ENCODE measurements at regions not wholly inside any gene's neighbourhood (a gene's known extent, or its start where the extent isn't known, plus 50 kb on each side); places are given as distances from the start of the nearest gene placed in this dataset.

DNA sequence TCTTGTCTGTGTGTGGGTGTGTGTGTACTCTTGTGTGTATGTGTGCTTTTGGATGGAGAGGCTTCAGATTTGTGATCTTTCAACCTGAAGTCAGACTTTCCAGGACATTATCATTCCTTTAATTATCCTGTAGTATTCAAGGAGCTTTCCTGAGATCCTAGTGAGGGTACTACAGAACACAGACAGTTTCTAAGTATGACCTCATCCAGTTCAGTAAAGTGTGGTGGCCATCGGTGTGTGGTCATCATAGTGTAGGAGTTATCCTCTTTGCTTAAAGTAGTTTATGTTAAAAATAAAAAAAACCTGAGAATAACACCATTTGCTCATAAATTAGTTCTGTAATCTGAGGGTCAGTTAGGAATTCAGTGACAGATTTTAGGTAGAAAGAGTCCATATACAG is 478.0 kb upstream of the ACTBL2 start:
- no peak overlapping the region for H3K4me2 ChIP-seq (ENCODE audit: low read depth, low read length)
- TF ChIP-seq EZH2phosphoT487 (IDR thresholded peaks at IDR 0.05; ENCODE audit: low read length): no peak
- no peaks in the 10 kb centered on the region for H3K79me2 ChIP-seq (ENCODE audit: low read length)
- no peaks in the 10 kb centered on the region for H3K27me3 ChIP-seq (replicated peaks; ENCODE audit: insufficient read depth, low read length)
- H4K20me1 ChIP-seq (ENCODE audit: insufficient read depth, low read length): no peaks in the 10 kb centered on the region
- H3K4me3 ChIP-seq (ENCODE audit: low read length): no peak overlapping the region
- no peaks in the 10 kb centered on the region for H3K4me1 ChIP-seq (ENCODE audit: low read length)
- H3F3A ChIP-seq (ENCODE audit: insufficient read depth, low read length): no peaks in the 10 kb centered on the region
- no peak overlapping the region for H3K27ac ChIP-seq (ENCODE audit: low read length)
- H2AFZ ChIP-seq (ENCODE audit: low read length): no peak overlapping the region
- H3K9ac ChIP-seq (ENCODE audit: low read length): no peak overlapping the region
- DNase-seq: no peak
- H3K36me3 ChIP-seq (replicated peaks; ENCODE audit: insufficient read depth, low read length): no peaks in the 10 kb centered on the region
- H3K9me2 ChIP-seq (replicated peaks; ENCODE audit: insufficient read depth, low read length): no peaks in the 10 kb centered on the region
- H3K9me3 ChIP-seq (replicated peaks; ENCODE audit: insufficient read depth, low read length): no peaks in the 10 kb centered on the region

DNA sequence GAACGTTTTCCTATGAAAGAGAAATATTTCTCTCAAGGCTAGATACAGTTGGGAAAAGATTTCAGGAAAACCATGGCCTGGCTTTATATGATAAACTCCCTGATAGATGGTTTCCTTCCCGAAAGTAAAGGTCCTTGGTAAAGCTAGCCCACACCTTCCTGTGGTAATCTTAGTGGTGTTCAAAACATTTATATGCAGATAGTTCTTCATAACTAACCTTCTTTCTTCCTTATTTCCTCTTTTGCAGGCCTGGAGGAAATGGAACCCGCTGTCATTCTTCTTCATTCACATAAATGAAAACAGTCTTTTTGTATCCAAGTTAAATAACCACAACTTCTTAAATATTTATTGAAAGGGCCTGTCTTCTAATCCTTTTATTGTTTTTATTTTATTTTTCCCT is 474.0 kb upstream of the ACTBL2 start:
- no peak overlapping the region for H3K4me3 ChIP-seq (ENCODE audit: low read length)
- DNase-seq: no peak
- H3K4me2 ChIP-seq (ENCODE audit: low read depth, low read length): no peak overlapping the region
- H3K9ac ChIP-seq (ENCODE audit: low read length): no peak overlapping the region
- no peak overlapping the region for H2AFZ ChIP-seq (ENCODE audit: low read length)
- H3K9me2 ChIP-seq (replicated peaks; ENCODE audit: insufficient read depth, low read length): no peaks in the 10 kb centered on the region
- H3K9me3 ChIP-seq (replicated peaks; ENCODE audit: insufficient read depth, low read length): no peaks in the 10 kb centered on the region
- H3K27me3 ChIP-seq (replicated peaks; ENCODE audit: insufficient read depth, low read length): no peaks in the 10 kb centered on the region
- H3K27ac ChIP-seq (ENCODE audit: low read length): no peak overlapping the region
- no peaks in the 10 kb centered on the region for H3F3A ChIP-seq (ENCODE audit: insufficient read depth, low read length)
- no peaks in the 10 kb centered on the region for H3K36me3 ChIP-seq (replicated peaks; ENCODE audit: insufficient read depth, low read length)
- no peaks in the 10 kb centered on the region for H4K20me1 ChIP-seq (ENCODE audit: insufficient read depth, low read length)
- H3K79me2 ChIP-seq (ENCODE audit: low read length): no peaks in the 10 kb centered on the region
- no peaks in the 10 kb centered on the region; the same call in 1 of the 2 replicates for H3K4me1 ChIP-seq (ENCODE audit: low read length)
- no peak for TF ChIP-seq EZH2 (optimal IDR thresholded peaks at IDR 0.05; ENCODE audit: low read depth, low read length)
- no peak for TF ChIP-seq EZH2phosphoT487 (IDR thresholded peaks at IDR 0.05; ENCODE audit: low read length)
- TF ChIP-seq CTCF (IDR thresholded peaks at IDR 0.05; ENCODE audit: low read length): no peak

GRCh38 chr5:57955511-57955910 is 472.9 kb upstream of the ACTBL2 start:
- H3K27ac ChIP-seq (ENCODE audit: low read length): no peak overlapping the region
- H3K9ac ChIP-seq (ENCODE audit: low read length): no peak overlapping the region
- no peaks in the 10 kb centered on the region; the same call in 1 of the 2 replicates for H3K4me1 ChIP-seq (ENCODE audit: low read length)
- no peaks in the 10 kb centered on the region for H3K9me2 ChIP-seq (replicated peaks; ENCODE audit: insufficient read depth, low read length)
- H4K20me1 ChIP-seq (ENCODE audit: insufficient read depth, low read length): no peaks in the 10 kb centered on the region
- TF ChIP-seq EZH2phosphoT487 (IDR thresholded peaks at IDR 0.05; ENCODE audit: low read length) (no peak), EZH2 (optimal IDR thresholded peaks at IDR 0.05; ENCODE audit: low read depth, low read length) (no peak), CTCF (IDR thresholded peaks at IDR 0.05; ENCODE audit: low read length) (no peak)
- H3K9me3 ChIP-seq (replicated peaks; ENCODE audit: insufficient read depth, low read length): no peaks in the 10 kb centered on the region
- no peak for DNase-seq
- no peaks in the 10 kb centered on the region for H3K36me3 ChIP-seq (replicated peaks; ENCODE audit: insufficient read depth, low read length)
- H3K27me3 ChIP-seq (replicated peaks; ENCODE audit: insufficient read depth, low read length): no peaks in the 10 kb centered on the region
- H3K4me3 ChIP-seq (ENCODE audit: low read length): no peak overlapping the region
- H3F3A ChIP-seq (ENCODE audit: insufficient read depth, low read length): no peaks in the 10 kb centered on the region
- no peak overlapping the region for H3K4me2 ChIP-seq (ENCODE audit: low read depth, low read length)
- H2AFZ ChIP-seq (ENCODE audit: low read length): no peak overlapping the region
- no peaks in the 10 kb centered on the region for H3K79me2 ChIP-seq (ENCODE audit: low read length)

DNA sequence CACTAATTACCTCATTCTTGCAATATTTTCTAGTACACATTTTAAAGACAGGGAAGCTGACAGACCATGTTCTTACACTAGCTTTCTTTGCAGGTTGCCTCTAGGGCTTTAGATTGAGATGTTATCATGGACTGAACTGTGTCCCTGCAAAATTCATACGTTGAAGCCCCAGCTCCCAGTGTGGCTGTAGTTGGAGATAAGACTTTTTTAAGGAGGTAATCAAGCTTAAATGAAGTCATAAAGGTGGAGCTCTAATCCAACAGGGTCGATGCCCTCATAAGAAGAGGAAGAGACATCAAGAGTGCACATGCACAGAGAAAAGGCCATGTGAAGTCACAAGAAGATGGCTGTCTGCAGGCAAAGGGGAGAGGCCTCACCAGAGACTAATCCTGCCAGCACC is 471.2 kb upstream of the ACTBL2 start:
- no peak overlapping the region for H3K9ac ChIP-seq (ENCODE audit: low read length)
- DNase-seq: no peak

More for the DNA sequence above, 471.2 kb upstream of the ACTBL2 start:
- no peaks in the 10 kb centered on the region for H3K27me3 ChIP-seq (replicated peaks; ENCODE audit: insufficient read depth, low read length)
- H3K4me2 ChIP-seq (ENCODE audit: low read depth, low read length): no peak overlapping the region
- no peaks in the 10 kb centered on the region for H3K79me2 ChIP-seq (ENCODE audit: low read length)
- no peaks in the 10 kb centered on the region; the same call in 1 of the 2 replicates for H3K4me1 ChIP-seq (ENCODE audit: low read length)
- H3K9me3 ChIP-seq (replicated peaks; ENCODE audit: insufficient read depth, low read length): no peaks in the 10 kb centered on the region
- no peak overlapping the region for H3K27ac ChIP-seq (ENCODE audit: low read length)
- H3F3A ChIP-seq (ENCODE audit: insufficient read depth, low read length): no peaks in the 10 kb centered on the region
- no peak for TF ChIP-seq CTCF (IDR thresholded peaks at IDR 0.05; ENCODE audit: low read length)
- TF ChIP-seq EZH2phosphoT487 (IDR thresholded peaks at IDR 0.05; ENCODE audit: low read length): no peak
- TF ChIP-seq EZH2 (optimal IDR thresholded peaks at IDR 0.05; ENCODE audit: low read depth, low read length): no peak
- no peaks in the 10 kb centered on the region for H4K20me1 ChIP-seq (ENCODE audit: insufficient read depth, low read length)
- H3K9me2 ChIP-seq (replicated peaks; ENCODE audit: insufficient read depth, low read length): no peaks in the 10 kb centered on the region
- H3K36me3 ChIP-seq (replicated peaks; ENCODE audit: insufficient read depth, low read length): no peaks in the 10 kb centered on the region
- H3K4me3 ChIP-seq (ENCODE audit: low read length): no peak overlapping the region
- H2AFZ ChIP-seq (ENCODE audit: low read length): no peak overlapping the region

Measured in MM.1S (cell line).